Activated effector memory CD4-positive, alpha-beta T cell treated with anti-CD3 and anti-CD28 coated beads, Interleukin-2, amount 50 U/mL, for 16 hours (primary cell): ENCODE measurements at regions not wholly inside any gene's neighbourhood (a gene's known extent, or its start where the extent isn't known, plus 50 kb on each side); places are given as distances from the start of the nearest gene placed in this dataset.
"Not testable (repeated sequence)": the region's sequence is repeated elsewhere in the genome, so short reads cannot be mapped to it uniquely, and the experiment has no call there.

Source experiments
- DNase-seq: peaks from one replicate; pipeline ENCODE4 v3.0.0-alpha.2; 2020

DNA sequence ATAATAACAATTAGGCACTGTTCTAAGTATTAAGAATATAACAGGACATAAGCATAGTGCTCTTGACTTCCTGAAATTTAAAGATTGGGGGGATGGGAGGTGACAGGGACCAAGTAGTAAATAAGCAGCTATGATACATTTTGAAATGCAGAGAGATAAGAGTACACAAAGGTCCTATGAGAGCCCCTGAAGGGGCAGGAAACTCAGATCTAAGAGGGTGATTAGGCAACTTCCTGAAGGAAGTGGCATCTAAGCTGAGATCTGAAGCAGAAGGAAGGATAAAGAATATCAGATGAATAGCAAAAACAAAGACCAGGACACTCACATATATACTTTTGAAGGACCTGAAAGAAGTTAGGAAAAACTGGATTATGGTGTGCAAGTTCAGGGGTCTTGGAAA, 415.2 kb upstream of the FRG2C start:
- no peak for DNase-seq

DNA sequence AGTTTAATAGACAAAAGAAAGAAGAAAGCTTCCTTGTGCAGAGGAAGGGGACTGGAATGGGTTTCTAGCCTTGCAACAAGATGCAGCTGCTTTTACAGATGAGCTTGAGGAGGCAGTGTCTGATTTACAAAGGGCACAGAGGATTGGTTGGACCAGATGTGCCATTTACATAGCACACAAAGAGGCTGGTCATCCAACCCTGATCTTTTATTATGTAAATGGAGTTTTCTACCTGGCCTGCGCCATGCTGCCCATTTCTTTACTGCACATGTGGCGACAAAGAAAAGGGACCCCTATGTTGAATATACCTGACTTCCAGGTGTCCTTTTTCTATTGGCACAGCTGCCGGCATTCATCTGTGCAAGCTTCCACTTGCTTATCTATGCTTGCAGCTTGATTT, 409.4 kb upstream of the FRG2C start:
- DNase-seq = no peak

DNA sequence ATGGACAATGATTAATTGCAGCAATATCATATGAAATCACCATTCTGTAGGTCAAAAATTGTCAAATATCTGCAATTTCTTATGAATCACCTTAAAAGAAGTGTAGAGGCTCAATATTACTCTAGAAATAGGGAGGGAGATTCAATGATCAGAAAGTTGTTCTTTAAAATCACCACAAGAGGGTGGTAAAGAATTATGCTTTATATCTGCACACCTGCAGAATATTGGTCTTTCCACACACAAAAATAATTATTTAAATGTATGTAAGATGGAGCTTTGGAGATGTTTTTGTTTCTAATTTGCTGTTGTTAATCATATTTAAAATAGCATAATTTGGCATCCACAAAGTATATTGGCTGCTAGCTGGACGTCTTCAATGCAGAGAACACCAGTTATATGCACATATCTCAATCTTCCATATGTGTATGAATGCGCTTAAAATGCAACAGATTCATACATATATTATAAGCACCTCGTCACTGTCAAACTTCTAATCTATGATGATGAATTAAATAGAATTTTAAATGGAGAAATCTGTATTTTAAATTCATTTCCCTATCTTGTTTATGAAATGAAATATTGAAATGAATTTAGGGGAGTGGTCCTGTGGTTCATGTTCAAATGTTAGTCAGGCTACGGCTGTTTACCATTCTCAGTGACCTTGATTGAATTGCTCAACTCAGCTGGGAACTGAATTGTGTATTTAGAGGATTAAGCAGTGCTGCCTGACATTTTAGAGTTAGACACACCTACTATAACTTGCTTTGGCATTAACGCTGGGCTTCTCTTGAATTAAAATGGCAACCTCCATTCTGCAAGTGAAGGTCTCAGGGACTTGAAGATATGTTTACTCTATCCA, 405.1 kb upstream of the FRG2C start:
- DNase-seq = not testable (repeated sequence)

- not testable (repeated sequence) for DNase-seq
Observed at GRCh38 chr3:75260975-75261374, 403.2 kb upstream of the FRG2C start.

GRCh38 chr3:75262661-75263060, 401.5 kb upstream of the FRG2C start:
- no peak for DNase-seq

DNA sequence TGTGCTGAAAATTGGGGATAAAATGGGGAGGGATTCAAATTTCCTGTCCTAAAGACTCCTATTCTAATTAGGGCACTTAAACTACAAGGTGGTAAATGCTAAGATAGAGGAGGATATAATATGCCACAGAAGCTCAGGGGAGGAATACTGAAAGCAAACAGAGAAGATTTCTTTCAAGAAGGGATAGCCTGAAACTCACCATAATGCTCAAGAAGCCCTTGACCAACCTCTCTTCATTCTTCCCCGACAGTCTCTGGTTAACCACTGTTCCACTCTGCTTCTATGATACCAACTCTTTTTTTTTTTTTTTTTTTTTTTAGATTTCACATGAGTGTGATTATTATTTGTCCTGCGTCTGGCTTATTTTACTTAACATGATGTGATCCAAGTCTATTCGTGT, 398.2 kb upstream of the FRG2C start:
- DNase-seq = no peak

DNA sequence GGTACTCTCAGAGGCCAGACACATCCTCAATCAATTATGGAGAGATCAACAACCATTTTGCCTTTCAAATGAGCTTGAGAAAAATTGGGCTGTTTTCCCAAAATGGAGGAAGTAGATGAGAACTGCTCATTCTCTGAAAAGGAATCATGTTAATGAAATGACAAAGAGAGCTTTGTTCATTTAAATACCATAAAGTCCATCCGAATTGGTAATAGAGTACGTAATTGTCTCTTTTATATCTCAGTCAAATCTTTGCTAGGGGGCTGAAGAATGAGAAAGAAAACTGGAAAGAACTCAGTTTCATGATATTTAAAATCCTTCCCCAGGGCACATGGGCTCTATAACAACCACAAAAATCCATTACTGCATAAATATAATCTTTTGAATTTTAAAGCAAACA, 395.6 kb upstream of the FRG2C start:
- DNase-seq = not testable (repeated sequence)

DNA sequence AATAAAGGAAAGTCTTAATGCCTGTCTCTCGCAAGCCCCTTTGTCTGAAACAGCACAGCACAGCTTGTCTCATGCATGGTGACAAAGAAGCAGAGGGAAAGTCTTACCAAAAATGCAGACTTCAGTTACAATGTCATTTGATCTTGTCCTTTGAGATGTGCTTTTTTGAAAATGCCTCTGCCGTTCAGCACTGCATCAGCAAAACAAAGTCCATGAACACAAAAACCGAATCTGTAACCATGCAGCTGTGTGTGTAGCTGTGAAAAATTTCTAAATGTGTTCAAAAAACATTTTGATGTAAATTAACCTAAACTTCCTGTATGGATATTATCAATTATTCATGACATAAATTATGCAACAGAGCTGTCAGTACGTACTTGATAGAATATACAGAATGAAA, 391.9 kb upstream of the FRG2C start:
- DNase-seq = not testable (repeated sequence)

DNA sequence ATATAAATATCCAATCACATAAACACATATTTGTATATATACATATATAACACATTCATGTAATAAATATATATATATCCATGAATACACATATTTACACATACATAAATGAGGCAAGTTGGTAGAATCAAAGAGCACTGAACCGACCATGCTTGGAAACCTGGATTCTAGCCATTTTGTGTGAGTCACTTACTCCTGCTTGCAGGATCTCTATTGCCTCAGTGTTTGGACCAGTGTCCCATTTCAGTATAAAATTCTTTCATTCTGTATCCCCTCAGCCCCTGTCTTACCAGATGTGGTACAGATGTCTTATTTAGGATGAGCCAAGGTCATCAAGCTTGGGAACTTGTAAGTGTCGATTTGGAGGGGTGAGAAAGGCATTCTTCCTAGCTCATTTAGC, 391.4 kb upstream of the FRG2C start:
- DNase-seq = no peak

- DNase-seq = not testable (repeated sequence)
Observed at GRCh38 chr3:75285531-75286148, 378.5 kb upstream of the FRG2C start.

DNA sequence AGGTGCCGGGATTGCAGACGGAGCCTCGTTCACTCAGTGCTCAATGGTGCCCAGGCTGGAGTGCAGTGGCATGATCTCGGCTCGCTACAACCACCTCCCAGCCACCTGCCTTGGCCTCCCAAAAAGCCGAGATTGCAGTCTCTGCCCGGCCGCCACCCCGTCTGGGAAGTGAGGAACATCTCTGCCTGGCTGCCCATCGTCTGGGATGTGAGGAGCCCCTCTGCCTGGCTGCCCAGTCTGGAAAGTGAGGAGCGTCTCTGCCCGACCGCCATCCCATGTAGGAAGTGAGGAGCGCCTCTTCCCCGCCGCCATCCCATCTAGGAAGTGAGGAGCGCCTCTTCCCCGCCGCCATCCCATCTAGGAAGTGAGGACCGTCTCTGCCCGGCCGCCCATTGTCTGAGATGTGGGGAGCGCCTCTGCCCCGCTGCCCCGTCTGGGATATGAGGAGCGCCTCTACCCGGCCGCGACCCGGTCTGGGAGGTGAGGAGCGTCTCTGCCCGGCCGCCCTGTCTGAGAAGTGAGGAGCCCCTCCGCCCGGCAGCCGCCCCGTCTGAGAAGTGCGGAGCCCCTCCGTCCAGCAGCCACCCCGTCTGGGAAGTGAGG, 375.1 kb upstream of the FRG2C start:
- DNase-seq = not testable (repeated sequence)

DNA sequence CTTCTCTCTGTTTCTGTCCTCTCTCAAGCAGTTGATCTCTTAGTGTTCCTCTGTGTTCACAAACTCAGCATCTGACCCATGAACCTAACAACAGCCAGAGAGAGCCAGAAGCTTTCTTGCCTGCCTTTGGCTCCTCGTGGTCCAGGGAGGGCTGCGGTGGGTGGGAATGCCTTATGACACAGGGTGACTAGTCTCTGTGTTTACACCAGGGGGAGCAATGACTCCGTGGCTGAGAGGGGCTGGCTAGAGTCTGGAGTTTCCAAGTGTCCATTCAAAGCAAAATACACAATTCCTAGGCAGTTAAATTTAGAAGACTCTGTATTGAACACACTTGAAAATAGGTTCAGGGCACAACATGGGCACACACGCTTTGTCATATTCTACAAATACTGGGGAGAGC, 370.0 kb upstream of the FRG2C start:
- DNase-seq = no peak

- DNase-seq = no peak
Observed at GRCh38 chr3:75295013-75295412, 369.1 kb upstream of the FRG2C start.

GRCh38 chr3:75296858-75297257, 367.3 kb upstream of the FRG2C start:
- no peak for DNase-seq

GRCh38 chr3:75300606-75301005, 363.5 kb upstream of the FRG2C start:
- DNase-seq = no peak

DNA sequence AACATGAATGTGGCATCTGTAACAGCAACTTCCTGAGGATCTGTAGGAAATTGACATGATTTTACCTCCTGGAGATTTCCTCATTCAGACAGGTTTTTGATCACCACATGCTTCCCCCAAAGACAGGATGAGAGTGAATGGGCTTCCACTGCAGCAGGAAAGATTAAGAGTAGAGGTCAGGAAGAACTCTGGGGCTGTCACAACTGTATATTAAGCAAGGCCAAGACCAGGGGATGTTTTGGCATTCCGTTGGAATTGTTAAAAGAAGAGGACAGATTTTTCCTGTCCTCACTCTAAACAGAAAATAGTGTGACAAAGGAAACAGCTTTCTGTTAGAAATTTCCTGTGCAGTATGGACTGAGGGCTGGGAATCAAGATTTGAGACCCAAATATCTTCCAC, 363.1 kb upstream of the FRG2C start:
- DNase-seq = not testable (repeated sequence)

DNA sequence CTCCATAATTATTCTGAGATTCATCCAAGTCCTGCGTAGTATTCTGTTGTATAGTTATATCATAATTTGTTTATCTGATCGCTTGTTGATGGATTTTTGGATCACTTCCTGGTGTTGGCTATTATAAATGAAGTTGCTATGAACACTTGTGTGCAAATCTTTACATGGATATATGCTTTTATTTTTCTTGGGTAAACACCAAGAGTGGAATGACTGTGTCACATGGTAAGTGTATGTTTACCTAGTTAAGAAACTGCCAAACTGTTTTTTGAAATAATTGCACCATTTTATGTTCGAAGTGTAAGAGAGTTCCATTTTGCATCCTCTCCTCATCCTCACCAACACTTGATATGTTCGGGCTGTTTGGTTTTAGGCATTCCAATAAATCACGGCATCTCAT, 360.4 kb upstream of the FRG2C start:
- DNase-seq = no peak

- DNase-seq = no peak
Observed at GRCh38 chr3:75305901-75306300, 358.2 kb upstream of the FRG2C start.

DNA sequence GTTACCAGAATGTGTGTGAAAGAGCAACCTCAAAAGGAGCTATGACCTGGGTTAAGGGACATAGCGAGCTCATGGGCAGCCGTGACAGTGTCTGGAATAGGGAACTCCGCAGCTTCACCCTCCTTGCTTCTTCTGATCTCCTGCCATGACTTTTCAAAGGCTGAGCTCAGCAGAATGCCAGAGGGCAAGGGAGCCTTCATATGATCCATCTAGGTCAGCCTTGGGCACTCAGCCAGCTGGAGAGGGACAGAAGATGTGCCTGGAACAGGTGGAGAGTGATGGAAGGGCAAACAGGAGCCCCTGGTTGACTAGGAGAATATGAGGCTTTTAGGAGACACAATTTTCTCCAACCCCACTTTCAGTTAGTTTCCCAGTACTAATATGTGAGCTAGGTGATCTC, 352.8 kb upstream of the FRG2C start:
- not testable (repeated sequence) for DNase-seq

GRCh38 chr3:75312469-75312868, 351.7 kb upstream of the FRG2C start:
- not testable (repeated sequence) for DNase-seq

- DNase-seq = not testable (repeated sequence)
Observed at GRCh38 chr3:75319776-75320175, 344.4 kb upstream of the FRG2C start.

DNA sequence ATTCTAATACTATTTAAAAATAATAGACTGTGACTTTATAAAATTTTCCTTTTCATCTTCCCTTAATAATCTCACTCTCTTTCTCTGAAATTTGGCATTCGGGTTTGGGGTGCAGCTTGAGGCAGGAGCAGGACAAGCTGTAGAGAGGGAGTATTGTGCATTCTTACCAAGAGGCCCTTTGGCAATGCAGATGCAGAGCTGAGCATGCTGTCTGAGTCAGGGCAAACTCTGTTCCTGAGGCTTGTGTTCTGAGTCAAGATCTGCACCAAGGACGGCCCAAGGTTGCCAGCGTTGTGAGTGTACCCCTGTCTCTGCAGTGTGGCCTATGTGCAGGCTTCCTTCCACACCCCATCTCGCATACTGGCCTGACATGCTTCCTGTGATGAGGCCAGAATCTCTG, 343.8 kb upstream of the FRG2C start:
- DNase-seq = no peak

- DNase-seq = no peak
Observed at GRCh38 chr3:75321060-75321459, 343.1 kb upstream of the FRG2C start.

DNA sequence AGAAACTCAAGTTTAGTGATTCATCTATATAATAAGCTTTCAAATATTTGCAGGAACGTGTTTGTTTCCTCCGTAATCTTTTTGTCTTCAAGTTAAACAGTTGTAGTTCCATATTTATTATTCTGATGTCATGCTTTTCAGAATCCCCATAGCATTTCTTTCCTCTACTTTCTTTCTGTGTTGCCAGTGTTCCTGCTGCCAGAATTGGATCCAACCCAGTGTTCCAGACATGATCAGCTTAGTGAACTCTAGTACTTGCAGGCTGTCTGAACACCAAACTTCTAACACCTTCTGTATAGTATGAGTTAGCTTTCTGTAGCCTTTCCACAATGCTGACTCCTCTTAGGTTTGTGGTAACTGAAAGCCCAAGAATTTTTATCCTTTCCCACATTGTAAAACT, 340.2 kb upstream of the FRG2C start:
- not testable (repeated sequence) for DNase-seq
